ENCODE measurements at regions not wholly inside any gene's neighbourhood (a gene's known extent, or its start where the extent isn't known, plus 50 kb on each side); places are given as distances from the start of the nearest gene placed in this dataset.

DNA sequence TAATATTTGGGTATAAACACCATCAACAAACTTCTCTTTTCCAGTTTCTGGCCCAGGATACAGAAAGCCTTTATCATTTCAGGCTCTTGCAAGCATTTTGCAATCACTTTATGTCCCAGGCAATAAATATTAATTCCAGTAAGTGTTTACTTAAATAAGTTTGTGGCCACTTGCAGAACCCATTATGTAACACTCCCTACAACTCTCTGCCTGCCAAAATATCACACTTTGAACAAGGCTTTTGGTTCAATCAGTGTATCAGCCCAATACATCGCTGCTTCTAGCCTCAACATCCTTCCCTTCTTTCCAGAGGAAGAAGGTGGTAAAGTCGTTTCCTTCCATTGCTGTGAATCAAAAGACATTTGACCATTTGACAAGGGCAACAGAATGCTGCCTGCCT, 203.0 kb upstream of the USP25 start:
- DNase-seq (ENCODE audit: low read depth): no peak

DNA sequence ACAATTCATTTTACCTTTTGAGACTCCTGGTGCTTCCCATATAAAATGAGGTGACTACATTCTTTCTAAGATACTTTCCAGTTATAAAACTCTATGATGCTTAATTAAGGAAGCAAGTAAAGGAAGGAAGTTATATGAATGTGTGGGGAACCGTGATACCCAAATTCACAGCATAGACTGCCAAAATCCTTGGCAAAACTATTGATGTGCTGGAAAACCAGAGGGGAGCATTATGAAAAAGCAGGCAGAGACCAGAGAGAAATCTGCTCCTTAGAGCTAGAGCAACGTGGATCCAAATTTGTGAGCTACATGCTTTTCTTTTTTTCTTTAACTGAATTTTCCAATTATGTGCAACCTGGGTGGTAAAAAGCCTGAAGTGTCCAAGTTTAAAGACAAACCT, 201.4 kb upstream of the USP25 start:
- no peak for DNase-seq (ENCODE audit: low read depth)

DNA sequence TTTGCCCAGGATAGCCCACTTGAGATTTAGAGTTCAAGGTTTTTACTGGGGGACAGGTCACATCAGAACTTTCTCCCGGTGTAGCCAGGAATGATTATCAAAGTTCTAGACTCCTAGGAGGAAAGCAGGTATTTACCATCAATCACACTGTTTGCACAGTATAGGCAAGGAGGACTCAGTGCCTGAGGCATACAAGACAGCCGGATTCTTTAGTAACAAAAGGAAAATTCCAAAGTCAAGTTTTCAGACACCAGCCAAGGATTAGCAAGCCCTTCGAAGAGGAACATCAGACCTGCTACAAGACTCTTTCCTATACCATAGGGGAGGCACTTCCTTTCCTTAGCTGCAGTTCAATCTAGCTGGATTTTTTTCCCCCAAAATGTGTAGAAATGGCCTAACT, 197.8 kb upstream of the USP25 start:
- DNase-seq (ENCODE audit: low read depth): no peak

DNA sequence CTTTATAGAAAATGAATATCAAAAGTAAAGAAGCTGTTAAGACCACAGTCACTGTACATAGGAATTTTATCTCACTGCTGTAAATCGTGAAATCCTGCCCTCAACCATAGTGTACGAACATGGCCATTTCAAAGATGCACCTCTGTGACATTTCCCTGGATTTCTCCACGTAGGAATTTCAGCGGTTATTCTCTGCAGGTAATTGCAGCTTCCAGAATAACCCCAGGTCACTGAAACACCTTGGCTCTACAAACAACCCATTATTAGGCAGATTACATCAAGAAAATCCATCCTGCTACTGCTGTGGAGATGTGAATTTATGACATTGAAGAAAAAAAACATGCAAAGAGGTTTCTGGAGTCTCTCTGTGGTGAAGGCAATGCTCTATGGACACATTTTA, 196.2 kb upstream of the USP25 start:
- DNase-seq (ENCODE audit: low read depth): no peak

DNA sequence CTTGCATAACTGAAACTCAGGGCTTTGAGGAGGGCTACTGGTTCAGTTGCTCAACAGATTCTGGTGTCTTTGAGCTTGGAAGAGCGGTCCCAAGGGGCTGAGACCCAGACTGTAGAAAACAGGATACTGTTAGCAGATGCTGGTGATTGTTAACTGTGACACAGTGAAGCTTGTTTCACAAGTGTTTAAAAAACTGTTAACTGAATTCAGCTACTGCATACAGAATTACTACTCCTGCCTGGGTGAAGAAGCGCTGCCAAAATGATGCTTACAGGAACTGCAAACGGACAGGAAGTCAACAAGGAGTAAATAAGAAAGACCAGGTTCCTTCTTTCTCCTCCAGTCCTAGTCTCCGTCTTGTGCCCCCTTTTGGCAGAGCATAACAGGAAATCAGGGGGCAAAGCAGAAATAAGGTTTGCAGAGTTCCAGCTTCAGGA, 195.3 kb upstream of the USP25 start:
- DNase-seq (ENCODE audit: low read depth): no peak

DNA sequence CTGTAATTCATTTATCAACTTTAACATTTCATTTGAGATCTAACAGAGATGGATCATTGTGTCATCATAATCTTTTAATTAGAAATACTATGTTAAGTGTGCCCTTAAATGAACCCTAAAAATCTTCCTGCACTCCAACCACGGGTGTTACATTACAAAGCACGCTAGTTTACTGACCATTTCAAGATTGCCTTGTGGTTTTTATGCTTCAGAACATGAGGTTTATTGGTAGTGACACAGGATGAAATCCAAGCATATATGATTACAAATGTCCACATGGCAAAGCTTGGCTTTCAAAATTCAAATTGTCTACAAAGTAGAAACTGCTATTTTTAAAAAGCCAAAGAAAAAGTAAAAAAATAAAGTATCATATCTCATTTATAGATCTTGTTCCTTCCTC, 190.4 kb upstream of the USP25 start:
- DNase-seq (ENCODE audit: low read depth): no peak

DNA sequence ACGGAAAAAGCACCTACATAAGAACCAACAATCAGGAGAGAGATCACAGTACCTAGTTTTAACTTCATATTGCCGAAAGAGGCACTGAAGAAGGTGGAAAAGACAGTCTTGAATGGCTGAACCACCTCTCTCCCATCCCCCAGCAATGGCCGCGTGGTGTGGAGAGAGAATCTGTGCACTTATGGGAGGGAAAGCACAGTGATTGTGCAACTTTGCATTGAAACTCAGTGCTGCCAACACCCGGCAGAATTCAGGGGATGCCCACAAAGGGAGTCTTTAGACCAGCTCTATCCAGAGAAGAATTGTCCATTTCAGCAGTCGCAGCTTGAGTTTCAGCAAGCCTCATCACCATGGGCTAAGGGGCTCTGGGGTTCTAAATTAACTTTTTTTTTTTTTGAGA, 186.3 kb upstream of the USP25 start:
- no peak for DNase-seq (ENCODE audit: low read depth)

DNA sequence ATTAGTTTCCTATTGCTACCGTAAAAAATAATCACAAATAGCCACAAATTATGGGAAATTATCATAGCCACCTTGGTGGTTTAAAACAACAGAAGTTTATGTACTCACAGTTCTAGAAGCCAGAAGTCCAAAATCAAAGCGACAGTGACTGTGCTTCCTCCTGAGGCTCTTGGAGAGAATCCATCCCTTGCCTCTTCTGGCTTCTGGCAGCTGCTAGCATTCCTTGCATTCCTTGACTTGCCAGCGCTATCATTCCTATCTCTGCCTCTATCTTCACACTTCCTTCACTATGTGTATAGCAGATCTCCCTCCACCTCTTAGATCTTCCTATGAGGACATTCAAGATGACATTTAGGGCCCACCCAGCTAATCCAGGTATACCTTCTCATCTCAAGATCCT, 180.1 kb upstream of the USP25 start:
- no peak for DNase-seq (ENCODE audit: low read depth)

DNA sequence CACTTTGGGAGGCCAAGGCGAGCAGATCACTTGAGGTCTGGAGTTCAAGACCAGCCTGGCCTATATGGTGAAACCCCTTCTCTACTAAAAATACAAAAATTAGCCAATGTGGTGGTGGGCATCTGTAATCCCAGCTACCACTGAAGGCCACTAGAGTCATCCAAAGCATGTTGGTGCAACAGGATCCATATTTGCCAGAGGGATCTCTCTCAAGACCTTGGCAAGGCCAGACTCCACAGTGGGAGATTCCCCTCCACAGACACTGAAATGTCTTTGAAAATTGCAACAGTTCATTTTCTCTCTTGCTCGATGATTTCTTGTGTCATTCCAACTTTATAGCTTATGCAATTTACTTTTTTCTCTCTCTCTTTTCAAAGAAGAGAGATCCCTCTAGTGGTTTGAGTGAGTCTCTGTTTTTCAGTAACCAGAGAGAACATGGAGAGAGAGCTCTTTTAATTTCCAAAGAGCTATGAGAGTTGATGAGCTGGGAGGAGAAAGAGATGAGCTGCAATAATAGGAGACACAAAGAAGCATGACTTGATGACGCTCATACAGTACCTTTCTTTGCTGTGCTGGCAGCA, 176.8 kb upstream of the USP25 start:
- no peak for DNase-seq (ENCODE audit: low read depth)

DNA sequence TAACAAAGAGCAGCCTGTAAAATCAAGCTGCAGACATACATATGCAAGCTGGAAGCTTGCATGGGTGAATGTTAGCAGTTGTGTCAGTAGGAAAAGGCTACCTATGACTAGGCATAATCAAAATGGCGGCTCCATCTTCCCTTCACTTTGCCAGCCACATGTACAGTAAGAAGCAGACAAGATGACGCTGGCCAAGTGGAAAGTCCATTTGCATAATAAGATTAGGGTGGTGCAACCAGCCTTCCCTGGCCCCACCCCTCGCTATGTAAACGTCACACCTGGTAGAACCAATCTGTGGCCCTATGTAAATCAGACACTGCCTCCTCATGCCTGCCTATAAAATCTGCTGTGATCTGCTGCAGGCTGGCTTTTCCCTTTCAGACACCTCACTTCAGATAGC, 171.9 kb upstream of the USP25 start:
- no peak for DNase-seq (ENCODE audit: low read depth)

DNA sequence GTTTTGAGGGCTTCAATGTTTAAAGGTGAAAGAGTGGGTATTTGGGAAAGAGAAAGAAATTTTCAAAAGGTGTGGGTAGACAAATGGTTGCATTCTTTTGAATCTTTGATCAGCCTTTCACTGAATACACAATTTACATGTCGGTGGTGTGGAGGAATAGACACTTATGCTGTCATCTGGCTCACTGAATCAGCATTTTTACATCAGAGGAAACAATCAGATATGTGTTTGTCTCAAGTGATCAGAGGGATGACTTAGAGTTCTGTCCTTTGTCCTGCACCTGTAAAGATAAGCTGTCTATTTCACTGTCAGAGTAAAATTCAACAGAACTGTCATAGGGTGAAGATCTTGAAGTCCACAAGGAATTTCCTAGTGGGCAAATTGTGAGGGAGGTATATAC, 170.9 kb upstream of the USP25 start:
- no peak for DNase-seq (ENCODE audit: low read depth)

DNA sequence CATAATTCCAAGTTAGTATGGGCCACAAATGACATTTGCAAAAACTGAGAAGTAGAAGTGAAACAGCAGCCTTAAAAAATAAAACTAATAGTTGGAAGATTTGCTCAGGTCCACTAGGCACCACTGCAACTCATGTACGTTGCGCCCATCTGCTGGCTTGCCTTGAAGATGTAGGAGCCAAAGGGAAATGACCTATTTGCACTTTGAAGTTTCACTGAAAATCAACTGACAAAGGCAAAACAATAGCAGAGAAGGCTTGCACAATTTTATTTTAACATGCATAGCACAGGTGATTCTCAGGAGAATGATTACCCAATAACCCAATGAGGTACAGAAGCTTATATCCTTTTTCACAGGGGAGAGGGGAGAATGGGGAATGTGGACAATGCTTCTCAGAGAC, 170.1 kb upstream of the USP25 start:
- no peak for DNase-seq (ENCODE audit: low read depth)

DNA sequence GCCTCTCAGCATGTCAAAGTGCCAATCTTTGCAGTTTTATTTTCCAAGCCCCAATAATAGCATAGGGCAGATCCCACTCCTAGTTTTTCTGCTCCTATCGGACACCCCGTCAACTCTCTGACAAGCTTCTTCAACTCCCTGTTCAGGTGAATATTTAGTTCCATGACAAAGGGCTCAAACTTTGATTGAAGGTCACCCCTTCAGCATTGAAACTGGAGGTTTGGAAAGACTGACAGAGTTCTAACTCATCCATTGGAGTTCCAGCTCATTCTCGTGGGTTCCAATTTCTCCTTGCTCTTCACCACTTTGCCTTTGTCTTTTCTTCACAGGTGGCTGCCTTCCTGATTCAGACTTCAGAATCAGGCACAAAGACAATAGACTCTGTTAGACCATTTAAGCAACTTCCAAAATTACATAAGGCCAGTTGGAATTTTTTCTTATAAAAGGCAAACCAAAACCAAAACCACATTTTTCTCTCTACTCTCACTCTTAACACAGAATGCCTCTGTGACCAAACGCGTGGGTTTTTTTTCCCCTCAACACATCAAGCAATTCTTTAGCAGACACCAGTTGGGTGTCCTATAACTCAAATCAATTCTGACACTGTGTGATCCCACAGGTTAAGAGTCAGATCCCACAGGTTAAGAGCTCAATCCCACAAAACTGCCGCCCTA, 169.3 kb upstream of the USP25 start:
- DNase-seq (ENCODE audit: low read depth): no peak

DNA sequence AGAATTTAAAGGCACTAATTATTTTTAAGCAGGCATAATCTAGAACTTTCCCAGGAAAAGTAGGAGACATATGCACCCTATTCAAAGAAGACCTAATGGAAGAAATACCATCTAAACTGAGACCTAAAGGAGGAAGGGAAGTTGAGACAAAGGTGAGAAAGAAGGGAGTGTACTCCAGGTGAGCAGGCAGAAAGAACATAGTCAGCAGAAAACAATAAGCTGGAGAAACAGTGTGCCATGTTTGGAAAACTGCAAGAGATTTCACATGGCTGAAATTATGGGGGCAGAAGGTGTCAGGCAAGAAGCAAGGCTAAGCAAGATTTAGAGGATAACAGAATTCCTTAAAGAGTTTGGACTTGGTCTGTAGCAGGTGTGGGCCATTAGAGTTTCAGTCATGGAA, 167.0 kb upstream of the USP25 start:
- no peak for DNase-seq (ENCODE audit: low read depth)

DNA sequence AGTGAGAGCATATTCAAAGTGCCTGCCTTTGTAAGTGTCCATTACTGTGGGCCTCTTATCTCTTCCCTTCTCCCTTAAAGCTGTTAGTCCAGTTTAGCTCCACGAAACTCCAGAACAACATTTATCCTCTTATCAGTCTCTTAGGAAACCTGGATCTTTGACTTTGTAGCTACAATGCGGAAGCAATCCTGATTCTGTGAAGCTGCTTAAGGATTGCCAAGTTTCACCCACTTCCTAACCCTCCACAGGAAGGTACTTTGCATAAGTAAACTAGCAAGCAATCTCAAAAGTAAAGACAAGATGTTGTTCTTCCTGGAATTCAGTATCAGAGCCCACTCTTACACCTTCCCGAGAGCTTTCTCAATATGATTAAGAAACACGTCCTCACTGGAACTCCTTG, 164.9 kb upstream of the USP25 start:
- no peak for DNase-seq (ENCODE audit: low read depth)

DNA sequence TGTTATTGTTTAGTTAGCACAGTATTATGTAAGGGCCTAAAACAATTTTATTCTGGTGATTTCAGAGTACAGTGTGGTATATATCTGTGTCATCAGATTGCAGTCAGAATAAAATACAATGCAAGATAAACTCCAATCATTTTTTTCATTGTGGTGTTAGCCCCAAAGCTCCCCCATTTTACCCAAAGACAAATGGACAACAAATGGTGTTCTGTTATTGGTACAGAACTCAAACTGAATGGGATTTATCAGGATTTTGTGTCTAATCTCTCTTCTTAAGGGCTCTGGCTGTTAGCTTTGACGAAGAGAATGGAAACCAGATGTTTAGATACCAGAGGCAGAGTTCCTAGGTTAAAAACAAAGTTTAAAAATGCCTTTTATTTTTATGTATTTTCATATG, 163.1 kb upstream of the USP25 start:
- no peak for DNase-seq (ENCODE audit: low read depth)

DNA sequence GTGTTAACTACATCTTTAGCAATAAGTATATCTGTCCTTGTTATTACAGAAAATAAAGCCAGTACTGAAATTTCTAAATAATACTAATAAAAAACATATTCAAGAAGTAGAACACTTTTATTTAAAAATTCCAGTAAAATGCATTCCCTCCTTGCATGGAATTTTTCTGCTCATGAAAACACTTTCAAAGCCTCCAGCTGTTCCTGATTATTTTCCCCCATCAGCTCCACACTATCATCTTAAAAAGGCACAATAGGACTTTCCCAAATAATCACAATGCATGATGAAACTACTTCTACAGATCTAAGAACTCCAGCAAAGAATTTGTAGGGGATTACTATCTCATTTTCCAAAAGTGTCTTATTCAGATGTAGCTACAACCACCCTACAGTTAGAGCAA, 162.6 kb upstream of the USP25 start:
- DNase-seq (ENCODE audit: low read depth): no peak

DNA sequence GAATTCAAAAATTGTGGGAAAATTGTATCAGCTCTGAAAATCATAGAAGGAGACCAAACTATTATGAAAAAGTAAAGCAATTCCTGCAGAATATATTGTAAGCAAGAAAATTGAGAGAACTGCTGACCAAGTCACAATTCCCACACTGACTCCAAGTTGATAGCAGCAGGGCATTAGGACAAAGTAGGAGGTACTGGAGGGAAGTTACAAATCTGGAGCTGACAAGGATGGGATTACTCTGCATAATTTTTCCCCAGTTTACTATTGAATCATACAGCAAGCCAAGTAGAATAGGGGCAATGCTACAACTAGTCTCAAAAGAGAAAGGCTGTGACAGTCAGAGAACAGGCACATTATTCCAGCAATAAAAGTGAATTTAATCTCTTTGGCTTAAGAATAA, 161.3 kb upstream of the USP25 start:
- no peak for DNase-seq (ENCODE audit: low read depth)

DNA sequence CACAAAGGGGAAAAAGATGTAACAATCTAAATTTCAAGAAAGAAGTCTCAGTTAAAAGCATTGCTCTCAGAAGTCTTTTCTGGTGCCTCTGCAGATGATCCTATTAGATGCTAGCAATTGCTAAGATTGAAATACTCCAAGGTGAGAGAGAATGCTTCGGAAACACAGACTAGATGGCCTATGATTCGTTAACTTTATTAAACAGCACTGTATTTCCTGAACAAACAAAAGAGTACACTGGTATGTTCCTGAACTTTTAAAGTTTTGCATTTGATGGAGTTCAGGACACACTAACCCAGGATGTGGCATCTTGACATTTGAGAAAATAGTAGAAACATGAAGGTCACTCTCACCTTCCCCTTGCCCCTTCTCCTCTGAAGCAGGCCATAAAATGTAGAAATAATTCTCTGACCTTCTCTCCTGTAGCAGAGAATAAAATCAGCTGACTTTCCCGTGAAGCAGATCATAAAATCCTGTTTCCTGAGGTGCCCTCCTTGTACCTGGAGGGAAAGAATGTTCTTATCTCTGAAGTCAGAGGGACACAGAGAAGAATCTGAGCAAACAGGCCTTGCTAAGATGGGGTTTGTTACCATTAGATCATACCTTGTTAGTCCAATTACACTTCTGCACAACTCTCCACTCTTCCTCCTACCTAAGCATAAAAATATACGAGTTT, 142.9 kb upstream of the USP25 start:
- DNase-seq (ENCODE audit: low read depth): no peak

DNA sequence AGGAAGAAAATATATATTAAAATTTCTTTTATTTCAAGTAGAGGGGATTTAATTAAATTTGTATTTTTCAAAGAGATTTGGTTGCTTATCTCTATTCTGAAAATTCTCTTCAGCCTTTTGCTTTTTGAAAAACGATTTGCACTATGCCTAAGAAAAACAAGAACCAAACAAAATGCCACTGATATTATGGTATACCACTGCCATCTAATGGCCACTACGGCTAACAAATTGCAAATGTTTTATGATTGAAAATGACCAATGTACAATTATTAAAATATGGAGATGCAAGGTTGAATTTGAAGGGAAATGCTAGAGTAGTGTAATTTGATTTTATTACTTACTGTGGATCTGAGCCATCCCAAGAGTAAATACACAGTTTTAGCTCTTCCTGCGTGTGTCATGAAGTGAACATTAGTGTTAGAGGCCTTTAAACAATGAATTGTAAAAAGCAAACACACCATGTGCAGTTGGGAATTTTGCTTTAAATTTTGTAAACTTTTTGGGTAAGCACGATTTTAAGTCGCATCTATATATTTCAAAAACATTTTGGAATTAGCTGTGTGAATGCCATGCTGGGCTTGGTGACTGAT, 137.4 kb upstream of the USP25 start:
- DNase-seq (ENCODE audit: low read depth): no peak

DNA sequence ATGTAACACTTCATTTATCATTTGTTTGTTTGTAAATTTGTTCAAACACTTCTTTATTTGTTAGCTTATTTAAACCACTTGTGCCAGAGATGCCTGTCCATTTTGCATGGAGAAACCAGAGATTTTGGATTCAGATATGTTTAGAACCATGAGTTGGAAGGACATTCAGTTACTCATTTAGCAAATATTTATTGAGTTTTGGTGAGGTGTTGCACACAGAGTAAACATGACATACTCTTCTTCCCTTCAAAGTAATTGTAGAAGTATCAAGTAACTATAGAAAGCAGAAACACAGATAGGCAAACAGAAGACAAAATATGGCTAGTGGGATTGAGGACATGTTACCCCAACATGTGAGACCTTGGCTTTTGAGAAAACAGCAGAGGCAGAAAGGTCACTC, 136.8 kb upstream of the USP25 start:
- DNase-seq (ENCODE audit: low read depth): no peak

DNA sequence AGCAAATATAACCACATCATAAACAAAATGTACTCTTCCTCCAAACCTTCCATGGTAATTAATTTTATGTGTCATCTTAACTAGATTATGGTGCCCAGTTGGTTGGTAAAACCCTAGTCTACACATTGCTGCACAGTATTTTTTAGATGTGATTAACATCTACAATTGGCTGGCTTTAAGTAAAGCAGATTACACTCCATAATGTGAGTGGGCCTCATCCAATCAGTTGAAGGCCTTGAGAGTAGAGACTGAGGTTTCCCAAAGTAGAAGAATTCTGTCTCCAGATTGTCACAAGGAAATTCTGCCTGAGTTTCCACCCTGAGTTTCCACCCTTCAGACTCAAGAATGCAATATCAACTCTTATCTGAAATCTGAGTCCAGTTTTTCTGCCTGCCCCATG, 128.4 kb upstream of the USP25 start:
- no peak for DNase-seq (ENCODE audit: low read depth)

DNA sequence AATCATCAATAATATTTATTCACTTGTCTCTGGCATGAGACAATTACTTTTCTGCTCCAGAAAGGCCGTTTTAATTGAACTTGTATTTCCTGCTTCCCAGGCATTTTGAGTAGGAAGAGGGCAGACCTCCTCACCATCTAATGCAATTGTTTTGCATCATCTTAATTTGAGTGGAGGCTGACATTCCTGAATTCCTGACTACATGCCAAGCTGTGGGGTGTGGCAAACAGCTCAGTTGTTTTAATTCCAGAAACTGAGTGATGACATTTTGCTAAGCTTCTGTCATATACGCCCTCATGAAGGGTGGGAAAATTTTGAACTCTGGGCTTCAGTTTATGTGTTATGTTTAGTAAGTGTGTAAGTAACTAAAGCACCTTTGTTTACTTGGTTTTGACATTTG, 125.4 kb upstream of the USP25 start:
- no peak for DNase-seq (ENCODE audit: low read depth)

DNA sequence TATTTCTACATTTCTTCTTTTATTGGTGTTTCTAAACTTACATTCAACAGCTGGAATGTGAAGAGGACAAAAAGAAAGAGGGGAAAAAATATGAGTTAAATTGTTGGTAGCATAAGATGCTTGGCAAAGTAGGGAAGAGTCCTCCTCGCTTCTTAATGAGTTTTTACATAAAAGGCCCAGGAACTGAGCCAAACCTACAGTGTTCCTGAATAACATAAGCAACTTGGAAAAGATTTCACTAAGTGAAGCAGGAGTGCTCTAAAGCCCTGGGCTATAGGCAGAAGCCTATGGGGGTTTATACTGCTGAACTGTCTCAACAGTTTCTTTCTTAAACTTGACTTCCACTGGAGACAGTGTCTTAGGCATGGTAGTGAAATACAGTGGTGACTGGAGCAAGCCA, 115.0 kb upstream of the USP25 start:
- DNase-seq (ENCODE audit: low read depth): no peak
